Neural crest cell (in vitro differentiated cells): ENCODE measurements at regions not wholly inside any gene's neighbourhood (a gene's known extent, or its start where the extent isn't known, plus 50 kb on each side); places are given as distances from the start of the nearest gene placed in this dataset.

Source experiments
- DNase-seq: peaks from one replicate; pipeline ENCODE4 v3.0.0; 2021; ENCODE audit warnings: low read depth, mixed read lengths, low spot score
- H3K27ac Mint-ChIP-seq: one replicate; pipeline ENCODE4 v1.8.0; 2021; ENCODE audit warnings: mild to moderate bottlenecking, mixed read lengths; ENCODE audit not compliant: unreplicated experiment
- H3K27me3 Mint-ChIP-seq: 2 replicates; pipeline ENCODE4 v1.8.0; 2021; ENCODE audit warnings: low read depth, mild to moderate bottlenecking, mixed read lengths
- H3K36me3 Mint-ChIP-seq: 2 replicates; pipeline ENCODE4 v1.8.0; 2021; ENCODE audit warnings: low read depth, mild to moderate bottlenecking, mixed read lengths
- H3K4me1 Mint-ChIP-seq: 2 replicates; pipeline ENCODE4 v1.8.0; 2021; ENCODE audit warnings: mixed read lengths
- H3K4me3 Mint-ChIP-seq: one replicate; pipeline ENCODE4 v1.8.0; 2021; ENCODE audit warnings: mild to moderate bottlenecking, mixed read lengths
- H3K9me3 Mint-ChIP-seq: 2 replicates; pipeline ENCODE4 v1.8.0; 2021; ENCODE audit warnings: mixed read lengths
- CTCF ChIP-seq: fragments of 200-600 bp; sonication (generic); conservative IDR thresholded peaks from 2 replicates; pipeline ENCODE4 v1.5.0; 2021; ENCODE audit warnings: antibody characterized with exemption, mild to moderate bottlenecking

GRCh38 chr1:218499911-218500310 is 154.8 kb downstream of the TGFB2 start:
- no peak for DNase-seq
- Mint-ChIP-seq H3K36me3 (peaks cover 3% of the 10 kb centered on the region), H3K4me3 (no peak overlapping the region), H3K9me3 (peaks cover 4% of the 10 kb centered on the region), H3K27ac (no peak overlapping the region), H3K27me3 (no peaks in the 10 kb centered on the region), H3K4me1 (peaks cover 4% of the 10 kb centered on the region)
- no peak for TF ChIP-seq CTCF

- Mint-ChIP-seq H3K9me3 (peaks cover 7% of the 10 kb centered on the region), H3K4me3 (no peak overlapping the region), H3K27me3 (no peaks in the 10 kb centered on the region), H3K4me1 (no peaks in the 10 kb centered on the region), H3K36me3 (peaks cover 3% of the 10 kb centered on the region), H3K27ac (no peak overlapping the region)
- TF ChIP-seq CTCF, result no peak
- DNase-seq, result no peak
Measured at GRCh38 chr1:218501161-218501560, 156.0 kb downstream of the TGFB2 start.

- no peak for DNase-seq
- Mint-ChIP-seq H3K27ac (no peak overlapping the region), H3K36me3 (peaks cover 12% of the 10 kb centered on the region), H3K4me3 (no peak overlapping the region), H3K4me1 (no peaks in the 10 kb centered on the region), H3K9me3 (peaks cover 18% of the 10 kb centered on the region), H3K27me3 (no peaks in the 10 kb centered on the region)
- no peak for TF ChIP-seq CTCF
Measured at GRCh38 chr1:218502383-218502782, 157.2 kb downstream of the TGFB2 start.

- no peak overlapping the region for H3K27ac Mint-ChIP-seq
- H3K27me3 Mint-ChIP-seq, result no peaks in the 10 kb centered on the region
- peaks cover 14% of the 10 kb centered on the region for H3K36me3 Mint-ChIP-seq
- H3K9me3 Mint-ChIP-seq, result peaks cover 19% of the 10 kb centered on the region
- no peak overlapping the region for H3K4me3 Mint-ChIP-seq
- no peak for DNase-seq
- TF ChIP-seq CTCF, result no peak
- H3K4me1 Mint-ChIP-seq, result no peaks in the 10 kb centered on the region
Measured at GRCh38 chr1:218503102-218503501, 158.0 kb downstream of the TGFB2 start.

GRCh38 chr1:218507355-218508002 is 162.3 kb downstream of the TGFB2 start:
- H3K4me1 Mint-ChIP-seq, result no peaks in the 10 kb centered on the region
- DNase-seq, result no peak
- peaks cover 22% of the 10 kb centered on the region for H3K9me3 Mint-ChIP-seq
- H3K4me3 Mint-ChIP-seq, result no peak overlapping the region
- no peak for TF ChIP-seq CTCF
- no peaks in the 10 kb centered on the region for H3K27me3 Mint-ChIP-seq
- peaks cover 21% of the 10 kb centered on the region for H3K36me3 Mint-ChIP-seq
- H3K27ac Mint-ChIP-seq, result no peak overlapping the region
